Ovary (tissue), 7 donors: ENCODE measurements at regions not wholly inside any gene's neighbourhood (a gene's known extent, or its start where the extent isn't known, plus 50 kb on each side); places are given as distances from the start of the nearest gene placed in this dataset.

Experiments used
- DNase-seq, 5 donors: peaks; one replicate each; pipeline ENCODE4 v3.0.0-alpha.2; 2019 to 2020
- H3K27ac ChIP-seq, 2 donors: fragments of 200-600 bp; one replicate each; pipeline versions ENCODE4 v1.5.1 to v1.8.0; 2019 to 2022
- H3K27me3 ChIP-seq: fragments of 200-600 bp; one replicate; pipeline ENCODE4 v1.8.0; 2022
- H3K36me3 ChIP-seq: fragments of 200-600 bp; sonication (generic); one replicate; pipeline ENCODE4 v1.5.1; 2019
- H3K4me1 ChIP-seq: one replicate; pipeline ENCODE4 v1.8.1; 2013; ENCODE audit warnings: mild to moderate bottlenecking, moderate library complexity; ENCODE audit not compliant: insufficient read depth
- H3K4me3 ChIP-seq: fragments of 200-600 bp; sonication (generic); one replicate; pipeline ENCODE4 v1.5.1; 2017
- H3K9me3 ChIP-seq, 2 donors: fragments of 200-600 bp in 1 of 2; sonication (generic) in 1 of 2; one replicate each; pipeline versions ENCODE4 v1.5.1 to v1.8.1; 2013 to 2019; ENCODE audit warnings: mild to moderate bottlenecking in 1 of 2, moderate library complexity in 1 of 2
- CTCF ChIP-seq, 3 donors: fragments of 450-650 bp in 2 of 3; fragments of 200-600 bp in 1 of 3; IDR thresholded peaks; one replicate each; pipeline versions ENCODE4 v1.5.1 to v1.8.0; 2016 to 2022; ENCODE audit warnings: antibody characterized with exemption in 3 of 3, mild to moderate bottlenecking in 1 of 3
- EP300 ChIP-seq: sonication (generic); formaldehyde crosslinking; IDR thresholded peaks from one replicate; pipeline ENCODE4 v1.6.1; 2017; ENCODE audit warnings: antibody characterized with exemption
- POLR2A ChIP-seq: fragments of 450-650 bp; IDR thresholded peaks from one replicate; pipeline ENCODE4 v1.6.1; 2017; ENCODE audit warnings: antibody characterized with exemption, mild to moderate bottlenecking, moderate library complexity
- WGBS, 3 donors: extraction: QIAGEN DNeasy Blood & Tissue Kit in 1 of 3; methylation state at CpG; one replicate each; pipeline versions ENCODE4 v1.1.5 to v1.1.7; 2013 to 2017; 5-methylcytosine and 5-hydroxymethylcytosine counted together
- intact Hi-C, 4 donors: fragments of 100-400 bp; cut with DNase I; formaldehyde crosslinking; loops; one replicate each; pipeline versions ENCODE4 v1.11.0 to v1.15.1; 2022 to 2023
- donor health status: DM: no; HTN: no; CAD: no; lungs with moderate emphysema.
- donor health status: DM: no; HTN: no; CAD: no.
- donor health status: Bipolar disorder and iron deficiency.
- donor health status: DM: no; HTN: no; CAD: no.
- donor health status: DM: yes; HTN: yes; CAD: no.

- WGBS, 3 donors, result 80 to 87% (median 83%) methylated on average over 6 of the region's 6 CpGs
- no peaks in the 10 kb centered on the region for H3K27me3 ChIP-seq
- no peak overlapping the region for H3K4me3 ChIP-seq
- H3K27ac ChIP-seq, result no peak overlapping the region
- H3K36me3 ChIP-seq, result no peaks in the 10 kb centered on the region
- H3K9me3 ChIP-seq, result no peaks in the 10 kb centered on the region
- TF ChIP-seq EP300 (no peak), CTCF (IDR thresholded peaks at IDR 0.05) (no peak), POLR2A (no peak)
- H3K4me1 ChIP-seq, result no peaks in the 10 kb centered on the region
- DNase-seq, result no peak
- intact Hi-C loops, result no loop called here
These were observed 326.9 kb downstream of the LPIN1 start for GRCh38 chr2:12073217-12073852.

- intact Hi-C loops, result no loop called here
- H3K36me3 ChIP-seq, result no peaks in the 10 kb centered on the region
- H3K9me3 ChIP-seq, result no peaks in the 10 kb centered on the region
- no peaks in the 10 kb centered on the region for H3K27me3 ChIP-seq
- no peaks in the 10 kb centered on the region for H3K4me1 ChIP-seq
- TF ChIP-seq CTCF (IDR thresholded peaks at IDR 0.05) (no peak), EP300 (no peak), POLR2A (no peak)
- H3K27ac ChIP-seq, result no peak overlapping the region
- 88 to 90% (median 90%) methylated on average over 7 of the region's 7 CpGs for WGBS, 3 donors
- DNase-seq, result no peak
- no peak overlapping the region for H3K4me3 ChIP-seq
These were observed 327.9 kb downstream of the LPIN1 start for GRCh38 chr2:12074126-12074844.

GRCh38 chr2:12074845-12075217 is 328.4 kb downstream of the LPIN1 start:
- Histone ChIP-seq H3K36me3 (no peaks in the 10 kb centered on the region), H3K4me1 (no peaks in the 10 kb centered on the region), H3K4me3 (no peak overlapping the region), H3K9me3 (no peaks in the 10 kb centered on the region), H3K27ac (no peak overlapping the region), H3K27me3 (no peaks in the 10 kb centered on the region)
- TF ChIP-seq POLR2A (no peak), CTCF (IDR thresholded peaks at IDR 0.05) (no peak), EP300 (no peak)
- intact Hi-C loops, result no loop called here
- WGBS, 3 donors, result 56 to 67% (median 65%) methylated on average over 2 of the region's 2 CpGs
- no peak for DNase-seq

- no peaks in the 10 kb centered on the region for H3K4me1 ChIP-seq
- no peaks in the 10 kb centered on the region for H3K27me3 ChIP-seq
- H3K27ac ChIP-seq, result no peak overlapping the region
- no peak for DNase-seq
- intact Hi-C loops, result no loop called here
- no peak for TF ChIP-seq EP300
- TF ChIP-seq POLR2A, result no peak
- no peak for TF ChIP-seq CTCF (IDR thresholded peaks at IDR 0.05)
- H3K4me3 ChIP-seq, result no peak overlapping the region
- 85 to 92% (median 87%) methylated on average over 3 of the region's 3 CpGs for WGBS, 3 donors
- no peaks in the 10 kb centered on the region for H3K9me3 ChIP-seq
- no peaks in the 10 kb centered on the region for H3K36me3 ChIP-seq
These were observed 329.2 kb downstream of the LPIN1 start for GRCh38 chr2:12075603-12076002.
